ENCODE measurements at regions not wholly inside any gene's neighbourhood (a gene's known extent, or its start where the extent isn't known, plus 50 kb on each side); places are given as distances from the start of the nearest gene placed in this dataset.

- TF ChIP-seq CTCF (IDR thresholded peaks at IDR 0.05) (no peak), POLR2A (IDR thresholded peaks at IDR 0.05) (no peak)
These were observed 137.4 kb upstream of the GRIK3 start for GRCh38 chr1:37171691-37172090.

Data from body of pancreas (tissue), 4 donors.